DMS53 treated with DMSO at 0.1 percent for 48 hours (cell line): ENCODE measurements at regions not wholly inside any gene's neighbourhood (a gene's known extent, or its start where the extent isn't known, plus 50 kb on each side); places are given as distances from the start of the nearest gene placed in this dataset.
A peak's percentile ranks its signal among the peaks of the same experiment; 100 is the strongest.
"Not testable (repeated sequence)": the region's sequence is repeated elsewhere in the genome, so short reads cannot be mapped to it uniquely, and the experiment has no call there.

Source experiments
- DNase-seq: peaks from one replicate; lab custom pipeline; 2025; ENCODE audit not compliant: unreplicated experiment; lab: John Stamatoyannopoulos, UW

- not testable (repeated sequence) for DNase-seq
Observed at GRCh38 chr18:64369830-64370440, 221.0 kb upstream of the LINC00305 start.

- no peak for DNase-seq
Observed at GRCh38 chr18:64365106-64365505, 216.2 kb upstream of the LINC00305 start.

GRCh38 chr18:64337673-64338072, 188.8 kb upstream of the LINC00305 start:
- DNase-seq = no peak

GRCh38 chr18:64337018-64337417, 188.1 kb upstream of the LINC00305 start:
- DNase-seq = no peak

GRCh38 chr18:64334748-64335147, 185.9 kb upstream of the LINC00305 start:
- DNase-seq = no peak

GRCh38 chr18:64333584-64333983, 184.7 kb upstream of the LINC00305 start:
- DNase-seq = no peak

- DNase-seq = no peak
Observed at GRCh38 chr18:64332835-64333234, 183.9 kb upstream of the LINC00305 start.

GRCh38 chr18:64331419-64331818, 182.5 kb upstream of the LINC00305 start:
- DNase-seq = no peak

- no peak for DNase-seq
Observed at GRCh38 chr18:64330931-64331330, 182.0 kb upstream of the LINC00305 start.

GRCh38 chr18:64330161-64330560, 181.3 kb upstream of the LINC00305 start:
- DNase-seq = peak; percentile 34

GRCh38 chr18:64322189-64322588, 173.3 kb upstream of the LINC00305 start:
- DNase-seq = no peak

GRCh38 chr18:64318547-64318946, 169.7 kb upstream of the LINC00305 start:
- no peak for DNase-seq

- DNase-seq = no peak
Observed at GRCh38 chr18:64311859-64312258, 163.0 kb upstream of the LINC00305 start.

GRCh38 chr18:64295839-64296238, 147.0 kb upstream of the LINC00305 start:
- DNase-seq = no peak

GRCh38 chr18:64294967-64295366, 146.1 kb upstream of the LINC00305 start:
- DNase-seq = no peak

GRCh38 chr18:64288432-64288831, 139.5 kb upstream of the LINC00305 start:
- DNase-seq = no peak

- no peak for DNase-seq
Observed at GRCh38 chr18:64287926-64288325, 139.0 kb upstream of the LINC00305 start.

- DNase-seq = no peak
Observed at GRCh38 chr18:64283059-64283458, 134.2 kb upstream of the LINC00305 start.

GRCh38 chr18:64278026-64278425, 129.1 kb upstream of the LINC00305 start:
- DNase-seq = no peak

- DNase-seq = no peak
Observed at GRCh38 chr18:64276311-64277090, 127.6 kb upstream of the LINC00305 start.

- DNase-seq = no peak
Observed at GRCh38 chr18:64275593-64276300, 126.9 kb upstream of the LINC00305 start.

GRCh38 chr18:64273724-64274123, 124.8 kb upstream of the LINC00305 start:
- DNase-seq = no peak
